ENCODE measurements at regions not wholly inside any gene's neighbourhood (a gene's known extent, or its start where the extent isn't known, plus 50 kb on each side); places are given as distances from the start of the nearest gene placed in this dataset.

- TF ChIP-seq CTCF (conservative IDR thresholded peaks at IDR 0.05 in 1 of 2, IDR thresholded peaks at IDR 0.05 in 1 of 2; ENCODE audit: low read depth in 1 of 2, low read length in 2 of 2) (no peak), EZH2 (IDR thresholded peaks at IDR 0.05; ENCODE audit: low read length, missing control alignments) (no peak)
These were observed 232.8 kb downstream of the PIK3C3 start for GRCh38 chr18:42187611-42188380.

All from fibroblast of lung (primary cell).